ENCODE measurements at regions not wholly inside any gene's neighbourhood (a gene's known extent, or its start where the extent isn't known, plus 50 kb on each side); places are given as distances from the start of the nearest gene placed in this dataset.

- H3K36me3 ChIP-seq: no peaks in the 10 kb centered on the region
- no peaks in the 10 kb centered on the region for H3K4me1 ChIP-seq (ENCODE audit: low read depth)
- H3K4me3 ChIP-seq: no peak overlapping the region
- no peak for TF ChIP-seq CTCF (IDR thresholded peaks at IDR 0.05; ENCODE audit: low read depth, low read length)
- H3K9me3 ChIP-seq (ENCODE audit: low read depth): no peaks in the 10 kb centered on the region
- H3K27me3 ChIP-seq: no peaks in the 10 kb centered on the region
- no peak overlapping the region for H3K27ac ChIP-seq
- no peak for DNase-seq (ENCODE audit: low read depth in 1 of 2, low spot score in 1 of 2)
These were observed 146.7 kb upstream of the SMIM21 start for GRCh38 chr18:75574187-75574586.

GRCh38 chr18:75563150-75563549 is 135.6 kb upstream of the SMIM21 start:
- no peaks in the 10 kb centered on the region for H3K9me3 ChIP-seq (ENCODE audit: low read depth)
- no peak for DNase-seq (ENCODE audit: low read depth in 1 of 2, low spot score in 1 of 2)

GRCh38 chr18:75562216-75562615 is 134.7 kb upstream of the SMIM21 start:
- TF ChIP-seq CTCF (IDR thresholded peaks at IDR 0.05; ENCODE audit: low read depth, low read length): no peak
- no peaks in the 10 kb centered on the region for H3K36me3 ChIP-seq
- H3K27me3 ChIP-seq: no peaks in the 10 kb centered on the region
- no peaks in the 10 kb centered on the region for H3K4me1 ChIP-seq (ENCODE audit: low read depth)
- H3K9me3 ChIP-seq (ENCODE audit: low read depth): no peaks in the 10 kb centered on the region
- DNase-seq (ENCODE audit: low read depth in 1 of 2, low spot score in 1 of 2): peak in 1 of 2 donors; percentile 2
- no peak overlapping the region for H3K27ac ChIP-seq
- H3K4me3 ChIP-seq: no peak overlapping the region

More at GRCh38 chr18:75563150-75563549, 135.6 kb upstream of the SMIM21 start:
- no peak for TF ChIP-seq CTCF (IDR thresholded peaks at IDR 0.05; ENCODE audit: low read depth, low read length)
- Histone ChIP-seq H3K36me3 (no peaks in the 10 kb centered on the region), H3K4me3 (no peak overlapping the region), H3K27me3 (no peaks in the 10 kb centered on the region), H3K4me1 (ENCODE audit: low read depth) (no peaks in the 10 kb centered on the region), H3K27ac (no peak overlapping the region)

GRCh38 chr18:75558790-75559189 is 131.3 kb upstream of the SMIM21 start:
- DNase-seq (ENCODE audit: low read depth in 1 of 2, low spot score in 1 of 2): no peak
- Histone ChIP-seq H3K4me1 (ENCODE audit: low read depth) (no peaks in the 10 kb centered on the region), H3K27me3 (no peaks in the 10 kb centered on the region), H3K9me3 (ENCODE audit: low read depth) (no peaks in the 10 kb centered on the region), H3K36me3 (no peaks in the 10 kb centered on the region), H3K4me3 (no peak overlapping the region), H3K27ac (no peak overlapping the region)
- no peak for TF ChIP-seq CTCF (IDR thresholded peaks at IDR 0.05; ENCODE audit: low read depth, low read length)

- no peak for DNase-seq (ENCODE audit: low read depth in 1 of 2, low spot score in 1 of 2)
- H3K36me3 ChIP-seq: no peaks in the 10 kb centered on the region
- no peaks in the 10 kb centered on the region for H3K4me1 ChIP-seq (ENCODE audit: low read depth)
- no peak overlapping the region for H3K4me3 ChIP-seq
- no peaks in the 10 kb centered on the region for H3K9me3 ChIP-seq (ENCODE audit: low read depth)
- H3K27ac ChIP-seq: no peak overlapping the region
- no peak for TF ChIP-seq CTCF (IDR thresholded peaks at IDR 0.05; ENCODE audit: low read depth, low read length)
- peaks cover 3% of the 10 kb centered on the region for H3K27me3 ChIP-seq
These were observed 129.3 kb upstream of the SMIM21 start for GRCh38 chr18:75556841-75557240.
